Stimulated activated CD4-positive, alpha-beta T cell treated with anti-CD3 and anti-CD28 coated beads, Interleukin-1b, Interleukin-23, amount 100 ng/mL, for 48 hours (primary cell): ENCODE measurements at regions not wholly inside any gene's neighbourhood (a gene's known extent, or its start where the extent isn't known, plus 50 kb on each side); places are given as distances from the start of the nearest gene placed in this dataset.

Experiments
- DNase-seq: peaks from one replicate; pipeline ENCODE4 v3.0.0-alpha.2; 2020

DNA sequence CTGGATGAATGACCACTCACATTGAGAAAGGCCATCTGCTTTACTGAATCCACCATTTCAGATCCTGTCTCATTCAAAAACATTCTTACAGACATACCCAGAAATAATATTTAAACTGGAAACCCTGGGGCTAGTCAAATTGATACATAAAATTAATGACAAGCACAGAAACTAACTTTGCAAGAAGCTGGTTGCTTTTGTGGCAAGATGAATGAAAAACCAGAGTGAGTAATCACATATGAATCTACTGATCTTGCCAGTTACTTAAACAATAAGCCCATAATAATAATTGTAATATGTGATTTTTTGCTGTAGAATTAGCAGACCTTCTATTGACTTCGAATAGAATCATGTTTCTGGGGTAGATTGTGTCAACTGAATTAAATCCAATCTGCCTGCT, 235.1 kb downstream of the PPARGC1A start:
- DNase-seq: no peak

DNA sequence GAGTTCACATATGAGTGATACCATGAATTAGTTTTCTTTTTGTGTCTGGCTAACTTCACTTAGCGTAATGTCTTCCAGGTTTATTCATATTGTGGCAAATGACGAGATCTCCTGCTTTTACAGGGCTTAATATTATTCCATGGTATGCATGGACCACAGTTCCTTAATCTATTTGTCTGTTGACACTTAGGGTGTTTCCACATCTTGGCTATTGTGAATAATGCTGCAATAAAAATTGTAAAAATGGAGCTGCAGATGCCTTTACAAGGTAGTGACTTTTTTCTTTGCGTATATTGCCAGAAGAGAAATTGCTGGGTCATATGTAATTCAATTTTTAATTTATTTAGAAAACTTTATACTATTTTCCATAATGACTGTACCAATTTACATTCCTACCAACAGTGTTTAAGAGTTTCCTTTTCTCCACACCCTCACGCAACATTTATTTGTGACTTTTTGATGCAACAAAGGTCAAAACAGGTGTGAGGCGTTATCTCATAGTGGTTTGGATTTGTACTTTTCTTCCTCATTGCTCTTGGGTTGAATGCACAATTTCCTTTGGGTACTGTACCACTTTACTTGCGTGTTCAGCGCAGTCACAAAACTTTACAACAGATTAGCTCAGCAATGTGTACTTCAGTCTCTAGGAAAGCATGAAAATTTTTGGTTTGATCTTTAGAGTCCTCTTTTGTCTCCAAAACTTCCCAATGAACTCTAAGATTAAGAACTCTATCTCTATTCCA, 240.8 kb downstream of the PPARGC1A start:
- no peak for DNase-seq

DNA sequence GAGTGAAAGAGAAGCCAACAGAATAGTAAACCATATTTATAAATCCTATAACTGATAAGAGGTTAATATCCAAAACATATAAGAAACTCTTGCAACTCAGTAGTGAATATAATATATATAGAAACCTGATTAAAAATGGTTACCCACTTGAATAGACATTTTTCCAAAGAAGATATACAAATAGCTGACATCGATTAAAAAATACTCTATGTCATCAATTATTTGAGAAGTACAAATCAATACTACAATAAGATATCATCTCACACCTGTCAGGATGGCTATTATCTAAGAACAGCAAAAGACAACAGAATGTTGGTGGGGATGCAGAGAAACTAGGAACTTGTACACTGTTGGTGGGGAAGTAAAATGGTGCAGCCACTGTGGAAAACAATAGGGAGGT, 254.4 kb downstream of the PPARGC1A start:
- no peak for DNase-seq

DNA sequence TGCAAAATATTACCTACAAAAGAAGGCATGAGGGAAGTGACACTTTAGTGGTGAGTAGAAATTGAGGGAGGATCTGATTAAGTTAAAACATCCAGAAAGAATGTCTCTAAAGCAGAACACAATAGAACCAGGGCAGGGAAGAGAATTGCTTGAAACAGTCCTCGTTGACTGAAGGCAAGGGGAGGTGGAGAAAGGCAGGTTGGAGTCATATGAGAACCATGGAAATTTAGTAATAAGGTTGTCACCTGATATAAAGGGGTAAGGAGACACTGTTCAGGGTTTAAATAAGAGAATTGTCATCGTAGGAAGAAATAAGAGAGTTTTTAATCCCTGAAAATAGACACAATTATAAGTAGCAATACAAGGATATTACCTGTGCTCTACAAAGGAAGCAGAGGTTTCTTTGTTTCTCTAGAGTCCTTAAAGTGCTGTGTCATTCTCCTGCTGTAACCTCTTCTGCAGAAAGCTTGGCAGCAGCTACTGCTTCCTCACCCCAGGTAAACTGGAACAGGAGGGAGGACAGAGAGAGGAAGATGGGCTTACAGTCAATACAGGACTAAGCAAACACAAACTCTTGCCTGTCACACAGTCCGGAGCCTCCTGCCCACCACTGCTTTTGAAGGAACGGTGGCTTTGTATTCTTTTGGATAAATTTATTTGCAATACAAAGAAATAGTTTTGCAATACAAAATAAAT, 258.4 kb downstream of the PPARGC1A start:
- DNase-seq: no peak

DNA sequence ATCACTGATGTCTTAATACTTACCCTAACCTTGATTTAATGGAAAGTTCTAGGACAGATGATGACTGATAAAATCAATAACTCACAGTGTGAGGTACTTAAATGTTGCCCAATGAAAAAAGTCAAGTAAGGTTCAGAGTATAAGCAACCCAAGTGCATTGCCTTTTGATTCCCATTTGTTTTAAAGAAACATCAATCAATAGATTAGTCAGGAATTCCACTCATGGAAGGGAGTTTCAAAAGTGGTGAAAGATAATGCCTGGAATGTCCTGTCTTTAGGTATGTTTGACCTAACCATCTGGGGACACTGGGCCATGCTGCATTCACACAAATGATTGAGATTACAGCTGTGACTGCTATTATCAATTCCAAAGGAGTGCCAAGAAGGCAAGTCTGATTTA, 259.7 kb downstream of the PPARGC1A start:
- DNase-seq: no peak

DNA sequence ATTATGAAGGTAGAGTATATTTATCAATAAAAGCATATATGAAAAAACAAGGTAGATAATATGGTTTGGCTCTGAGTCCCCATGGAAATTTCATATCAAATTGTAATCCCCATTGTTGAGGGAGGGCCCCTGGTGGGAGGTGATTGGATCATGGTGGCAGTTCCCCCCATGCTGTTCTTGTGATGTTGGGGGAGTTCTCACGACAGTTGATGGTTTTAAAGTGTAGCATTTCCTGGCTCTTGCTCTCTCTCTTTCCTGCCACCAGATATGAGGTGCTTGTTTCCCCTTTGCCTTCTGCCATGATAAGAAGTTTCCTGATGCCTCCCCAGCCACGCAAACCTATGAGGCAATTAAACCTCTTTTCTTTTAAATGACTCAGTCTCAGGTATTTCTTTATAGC, 260.4 kb downstream of the PPARGC1A start:
- DNase-seq: no peak

DNA sequence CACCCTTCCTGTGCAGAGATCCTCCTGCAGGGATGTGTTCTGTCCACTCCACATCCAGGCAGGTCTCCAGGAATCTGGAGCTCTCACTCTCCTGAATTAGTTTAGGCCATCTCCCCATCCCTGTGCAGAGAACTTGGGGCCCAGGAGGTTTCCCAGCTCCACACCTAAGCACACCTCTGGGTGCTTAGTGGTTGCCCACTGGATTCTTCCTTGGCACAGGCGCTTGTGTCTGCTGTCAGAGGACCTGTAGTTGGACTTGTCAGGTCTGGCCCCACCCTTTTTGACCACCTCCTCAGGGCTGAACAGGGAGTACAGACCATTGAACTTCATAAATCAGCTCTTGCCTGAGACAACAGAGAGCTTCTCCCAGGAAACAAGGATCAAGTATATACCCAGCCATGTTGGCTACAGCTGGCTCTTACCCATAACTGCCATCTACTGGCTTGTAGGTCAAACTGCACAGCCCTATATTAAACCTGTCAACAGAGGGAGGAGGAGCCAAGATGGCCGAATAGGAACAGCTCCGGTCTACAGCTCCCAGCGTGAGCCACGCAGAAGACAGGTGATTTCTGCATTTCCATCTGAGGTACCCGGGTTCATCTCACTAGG, 275.5 kb downstream of the PPARGC1A start:
- DNase-seq: no peak

DNA sequence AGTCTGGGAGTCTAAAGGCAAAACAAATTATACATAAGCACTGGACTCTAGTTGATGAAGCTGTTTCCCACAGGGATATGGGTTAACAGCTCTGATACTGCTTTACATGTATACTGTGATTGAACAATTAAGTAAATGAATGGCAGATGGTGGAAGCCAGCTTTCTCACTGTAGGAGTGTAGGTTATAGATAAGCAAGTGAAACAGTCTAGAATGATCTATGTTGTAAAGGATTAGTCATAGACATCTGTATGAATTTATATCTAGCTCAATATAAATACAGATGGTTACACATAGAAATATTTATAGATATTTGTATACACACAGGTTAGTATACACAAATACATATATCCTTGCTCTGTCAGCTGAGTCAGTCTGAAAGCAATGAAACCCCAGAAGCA, 276.1 kb downstream of the PPARGC1A start:
- DNase-seq: no peak

DNA sequence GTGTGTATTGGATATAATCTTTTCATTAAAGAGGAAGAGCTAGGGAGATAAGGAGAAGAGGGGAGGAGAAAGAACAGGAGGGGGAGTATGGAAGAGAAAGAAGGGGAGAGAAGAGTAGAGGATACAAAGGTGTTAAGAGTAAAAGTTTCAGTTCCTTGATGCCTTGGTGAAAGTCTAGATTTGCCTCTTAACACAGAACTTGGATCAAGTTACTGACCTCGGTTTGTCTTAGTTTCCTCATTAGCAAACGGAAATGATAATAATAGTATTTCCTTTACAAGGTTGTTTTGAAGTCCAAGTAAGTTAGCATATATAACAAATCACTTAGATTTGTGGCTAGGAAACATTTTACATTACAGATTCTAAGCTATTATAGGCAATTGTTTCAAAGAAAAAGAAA, 287.1 kb downstream of the PPARGC1A start:
- no peak for DNase-seq

DNA sequence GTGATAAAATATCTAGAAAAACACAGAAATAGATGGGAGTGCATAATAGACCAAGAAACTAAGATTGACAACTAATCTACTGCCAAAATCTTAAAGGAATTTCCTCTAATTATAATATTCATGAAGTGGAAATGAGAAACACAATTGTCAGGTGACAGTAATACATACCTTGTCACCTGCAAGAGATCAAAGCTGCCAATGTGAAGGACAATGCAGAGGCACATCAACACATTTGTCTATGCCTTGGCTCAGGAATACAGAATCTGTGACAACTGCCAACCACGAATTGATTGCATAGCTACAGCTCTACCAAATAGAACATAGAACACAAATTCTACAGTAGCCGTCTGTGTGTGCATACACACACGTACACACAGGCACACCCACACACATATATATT, 295.7 kb downstream of the PPARGC1A start:
- no peak for DNase-seq

DNA sequence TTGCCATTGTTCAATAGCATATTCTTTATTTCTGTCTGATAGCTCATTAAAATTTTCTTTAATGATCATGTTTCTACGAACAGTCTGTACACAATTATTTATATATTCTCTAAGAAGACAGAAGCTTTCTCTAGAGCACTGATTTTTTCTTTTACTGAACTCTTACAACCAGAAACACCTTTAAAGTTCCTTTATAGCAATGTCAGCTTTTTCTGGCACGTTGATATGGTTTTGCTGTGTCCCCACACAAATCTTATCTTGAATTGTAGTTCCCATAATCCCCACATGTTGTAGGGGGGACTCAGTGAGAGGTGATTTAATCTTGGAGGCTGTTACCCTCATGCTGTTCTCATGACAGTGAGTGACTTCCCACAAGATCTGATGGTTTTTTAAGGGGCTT, 299.4 kb downstream of the PPARGC1A start:
- DNase-seq: no peak

DNA sequence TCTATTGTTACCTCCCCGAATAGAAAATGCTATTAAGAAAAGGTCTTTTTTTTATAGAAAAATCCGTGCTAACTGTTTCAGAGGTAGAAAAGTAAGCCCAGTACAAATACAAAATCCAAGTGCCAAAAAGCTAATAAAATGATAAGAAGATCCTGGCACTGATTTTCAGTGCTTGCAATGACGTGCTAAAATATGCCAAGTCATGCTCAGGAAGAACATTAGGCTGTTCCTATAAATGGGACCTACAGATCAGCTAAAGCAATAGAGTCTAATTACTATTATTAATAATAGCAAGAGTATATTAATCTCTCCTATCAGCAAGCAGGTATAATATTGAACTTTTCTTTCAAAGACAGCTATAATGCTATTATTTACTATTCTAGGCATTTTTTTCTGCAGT, 305.8 kb downstream of the PPARGC1A start:
- DNase-seq: no peak

DNA sequence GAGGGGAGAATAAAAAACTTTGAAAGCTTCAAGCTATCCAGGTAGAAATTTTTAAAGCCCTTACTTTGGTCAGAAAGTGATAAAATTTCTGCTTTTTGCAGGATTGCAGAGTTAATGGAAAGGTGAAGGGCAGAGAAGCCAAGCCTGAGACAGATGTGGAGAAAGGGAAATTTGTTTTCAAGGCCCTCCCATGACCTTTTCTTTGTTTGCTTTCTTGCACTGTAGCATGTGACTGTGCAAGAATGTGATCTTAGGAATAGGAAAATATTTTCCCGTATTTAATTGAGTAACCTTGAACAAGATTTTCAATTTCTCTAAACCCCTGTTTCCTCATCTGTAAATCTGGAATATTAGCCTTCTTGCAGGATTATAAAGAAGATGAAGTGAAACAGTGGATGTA, 307.2 kb downstream of the PPARGC1A start:
- no peak for DNase-seq

DNA sequence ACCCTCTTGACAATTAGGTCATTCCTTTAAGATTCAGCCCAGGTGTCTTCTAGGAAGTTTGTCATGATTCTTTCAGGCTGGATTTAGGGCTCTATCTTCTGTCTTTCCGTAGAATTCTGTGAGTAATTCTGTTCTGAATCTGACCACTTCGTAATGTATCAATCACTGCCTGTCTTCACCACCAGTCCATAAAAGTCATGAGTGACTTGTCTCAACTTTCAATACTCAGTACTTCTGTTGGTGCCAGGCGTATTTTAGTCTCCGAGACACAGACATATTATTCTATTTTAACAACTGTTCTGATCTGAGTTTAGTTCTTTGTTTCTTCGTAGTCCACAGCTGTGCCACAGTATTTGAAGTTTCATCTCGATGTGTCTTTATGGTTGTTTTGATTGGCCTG, 310.7 kb downstream of the PPARGC1A start:
- DNase-seq: no peak

DNA sequence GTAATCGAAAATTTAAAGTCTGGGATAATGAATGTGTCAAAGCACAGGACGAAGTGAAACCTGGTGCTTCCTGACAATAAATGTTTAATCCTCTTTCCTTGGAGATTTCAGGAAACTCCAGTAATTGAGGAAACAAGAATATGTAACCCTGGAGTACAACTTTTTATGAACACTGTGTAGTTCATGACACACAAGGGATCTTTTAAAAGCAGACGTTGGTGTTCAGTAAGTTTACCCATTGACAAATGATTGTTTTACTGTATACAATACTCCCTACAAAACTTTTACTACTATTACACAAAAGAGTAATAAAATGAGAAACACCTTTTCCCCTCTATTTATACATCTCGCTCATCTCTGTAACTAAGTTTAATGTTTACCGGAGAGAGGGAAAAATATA, 312.4 kb downstream of the PPARGC1A start:
- no peak for DNase-seq

DNA sequence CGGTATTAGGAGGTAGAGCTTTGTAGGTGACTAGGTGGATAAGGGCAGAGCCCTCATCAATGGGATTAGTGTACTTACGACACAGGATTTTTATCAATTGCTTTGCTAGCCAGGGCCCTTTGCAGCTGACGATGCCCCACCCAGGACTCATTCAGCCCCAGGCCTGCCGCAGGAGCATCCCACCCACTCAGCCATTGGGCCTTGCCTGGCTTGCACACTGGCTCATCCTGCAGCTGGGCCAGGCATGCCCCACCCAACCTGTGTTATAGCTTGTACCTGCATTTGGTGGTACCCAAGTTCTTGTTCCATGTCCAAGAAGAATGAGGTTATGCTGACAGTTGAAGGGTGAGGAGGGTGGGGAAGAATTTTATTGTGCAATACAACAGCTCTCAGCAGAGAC, 317.5 kb downstream of the PPARGC1A start:
- DNase-seq: no peak

DNA sequence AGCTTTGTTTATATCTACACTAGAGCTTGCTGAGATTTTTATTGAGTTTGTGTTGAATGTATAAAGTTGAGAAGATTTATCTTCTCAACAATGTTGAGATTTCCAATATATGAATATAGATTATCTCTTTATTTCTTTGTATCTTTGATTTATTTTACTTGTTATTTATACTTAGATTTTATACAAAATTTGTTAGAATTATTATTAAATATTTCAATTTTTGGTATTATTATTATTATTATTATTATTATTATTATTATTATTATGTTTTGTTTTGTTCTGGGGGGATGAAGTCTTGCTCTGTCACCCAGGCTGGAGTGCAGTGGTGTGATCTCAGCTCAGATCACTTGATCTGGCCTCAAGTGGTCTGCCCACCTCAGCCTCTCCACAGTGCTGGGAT, 322.5 kb downstream of the PPARGC1A start:
- DNase-seq: no peak

DNA sequence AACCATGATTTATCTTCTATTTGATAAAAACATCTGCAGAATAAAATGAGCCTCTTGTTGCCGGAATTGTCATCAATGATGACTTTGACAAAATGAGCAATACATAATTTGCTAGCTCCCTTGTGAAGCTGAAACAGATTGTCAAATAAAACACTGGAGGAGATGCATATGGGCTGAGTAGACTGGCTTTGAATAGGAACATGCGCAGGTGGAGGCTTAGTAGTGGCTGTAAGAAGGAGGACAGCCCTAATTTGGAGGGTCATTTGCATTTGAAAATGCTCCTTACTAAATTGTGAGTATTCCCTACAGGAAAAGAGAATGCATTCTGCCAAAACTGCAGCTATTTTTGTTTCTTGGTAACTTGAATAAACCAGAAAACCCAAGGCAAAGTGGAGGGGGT, 329.1 kb downstream of the PPARGC1A start:
- DNase-seq: no peak

DNA sequence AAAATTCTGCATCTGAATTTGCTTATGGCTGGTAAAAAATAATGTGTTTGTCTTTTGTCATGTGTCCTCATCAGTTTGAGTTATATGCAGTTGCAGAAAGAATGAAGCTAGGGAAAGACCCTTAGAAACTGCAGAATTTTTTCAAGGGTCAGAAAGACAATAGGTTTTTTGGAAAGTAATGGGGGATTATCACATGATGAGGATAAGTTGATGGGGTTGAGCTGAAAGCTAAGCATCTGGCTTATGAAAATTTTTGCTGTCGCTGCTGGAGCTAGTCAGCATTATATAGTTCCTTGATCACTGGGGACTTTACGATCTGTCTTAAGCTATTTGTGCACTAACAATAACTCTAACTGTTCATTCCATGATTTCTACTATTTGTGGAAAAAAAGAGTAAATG, 331.7 kb downstream of the PPARGC1A start:
- no peak for DNase-seq

DNA sequence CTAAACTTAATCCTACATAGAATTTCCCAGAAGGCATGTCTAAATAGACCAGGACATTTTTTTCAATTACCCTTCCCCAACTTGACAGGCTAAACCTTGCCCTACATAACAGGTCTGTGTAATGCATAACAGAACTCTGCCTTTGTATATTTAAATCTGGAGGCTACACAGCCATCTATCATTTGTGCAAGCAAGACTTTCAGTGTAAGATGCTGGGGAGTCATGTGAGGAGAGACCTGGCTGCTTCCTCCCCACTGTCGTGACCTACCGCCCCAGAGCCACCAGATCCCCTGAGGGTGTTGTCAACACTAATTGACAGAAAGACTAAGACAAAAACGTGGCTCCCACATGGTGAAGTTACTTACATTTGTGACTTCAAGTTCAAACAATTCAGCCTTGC, 342.2 kb downstream of the PPARGC1A start:
- no peak for DNase-seq

DNA sequence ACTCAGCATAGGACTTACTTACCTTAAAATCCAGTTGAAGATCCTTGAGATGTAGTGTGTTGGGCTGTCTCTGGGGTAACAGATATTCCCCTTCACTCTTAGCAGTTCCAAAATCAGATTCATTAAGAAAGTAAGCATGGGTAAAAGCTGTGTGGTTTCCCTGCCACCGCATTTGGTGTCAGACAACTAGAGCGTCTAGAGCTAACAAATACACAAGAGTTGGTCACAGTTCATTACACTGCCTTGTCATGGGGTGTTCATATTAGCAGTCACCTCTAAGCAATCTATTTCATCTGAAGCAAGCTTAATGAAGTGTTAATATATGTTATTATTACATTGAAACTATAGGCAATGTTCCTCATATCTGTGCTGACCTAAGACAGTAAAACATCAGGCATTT, 342.8 kb downstream of the PPARGC1A start:
- DNase-seq: no peak

DNA sequence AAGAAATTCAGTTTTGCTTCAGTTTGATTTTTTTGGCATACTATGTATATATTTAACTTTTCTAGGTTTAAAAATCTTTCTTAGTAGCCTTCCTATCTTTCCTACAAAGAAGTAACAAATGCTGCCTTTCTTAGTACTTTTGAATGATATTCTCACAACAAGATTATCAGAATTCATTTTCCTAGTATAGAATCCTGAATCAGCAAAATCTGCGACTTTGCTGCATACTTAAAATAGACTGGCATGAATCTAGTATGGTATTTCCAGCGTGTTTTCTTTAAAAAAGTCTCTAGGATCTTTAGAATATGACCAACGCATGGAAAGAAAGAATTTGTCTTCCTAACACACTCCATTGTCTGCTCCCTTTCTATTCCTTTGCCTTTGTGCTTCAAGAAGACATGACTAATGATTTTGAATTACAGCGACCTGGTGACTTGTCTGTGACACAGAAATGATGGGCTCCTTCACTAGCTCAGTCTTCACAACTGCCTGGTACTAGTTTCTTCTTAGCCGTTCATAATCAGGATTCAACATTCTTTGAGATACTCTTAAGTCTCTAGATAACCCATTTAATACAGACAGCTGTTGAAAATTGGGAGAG, 349.8 kb downstream of the PPARGC1A start:
- DNase-seq: no peak

DNA sequence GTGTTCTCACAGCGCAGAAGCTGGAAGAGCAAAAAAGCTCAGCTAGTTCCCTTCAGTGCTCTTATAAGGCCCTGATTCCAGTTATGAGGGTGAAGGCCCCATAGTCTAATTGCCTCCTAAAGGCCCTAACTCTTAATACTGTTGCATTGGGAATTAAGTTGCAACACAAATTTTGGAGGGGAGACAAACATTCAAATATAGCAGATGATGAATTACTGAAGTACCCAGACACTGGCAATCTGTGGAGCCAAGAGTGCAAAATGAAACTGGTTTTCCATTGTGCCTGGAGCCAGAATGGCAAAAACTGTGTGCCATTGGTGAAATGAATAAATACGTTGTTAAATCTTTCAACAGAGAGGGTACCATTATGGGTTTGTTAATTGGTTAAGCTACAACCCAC, 356.0 kb downstream of the PPARGC1A start:
- no peak for DNase-seq

DNA sequence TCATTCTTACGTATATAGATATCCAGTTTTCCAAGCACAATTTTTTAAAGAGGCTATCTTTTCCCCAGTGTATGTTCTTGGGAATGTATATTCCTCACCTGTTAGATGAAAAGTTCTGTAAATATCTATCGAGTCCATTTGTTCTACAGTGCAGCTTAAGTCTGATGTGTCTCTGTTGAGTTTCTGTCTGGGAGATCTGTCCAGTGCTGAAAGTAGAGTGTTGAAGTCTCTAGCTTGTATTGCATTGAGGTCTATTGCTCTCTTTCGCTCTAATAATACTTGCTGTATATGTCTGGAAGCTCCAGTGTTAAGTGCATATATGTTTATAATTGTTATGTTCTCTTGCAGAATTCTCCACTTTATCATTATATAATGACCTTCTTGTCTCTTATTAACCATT, 373.1 kb downstream of the PPARGC1A start:
- DNase-seq: no peak
